HUES64 (cell line): ENCODE measurements at regions not wholly inside any gene's neighbourhood (a gene's known extent, or its start where the extent isn't known, plus 50 kb on each side); places are given as distances from the start of the nearest gene placed in this dataset.

Experiments used
- H3K27ac ChIP-seq: 2 replicates; pipeline ENCODE4 v1.7.0; 2013; ENCODE audit warnings: low read depth, low read length, inconsistent platforms
- H3K27me3 ChIP-seq: 2 replicates; pipeline ENCODE4 v1.6.1; 2013; ENCODE audit warnings: mild to moderate bottlenecking, low read length; ENCODE audit not compliant: insufficient read depth
- H3K36me3 ChIP-seq: 2 replicates; pipeline ENCODE4 v1.6.1; 2013; ENCODE audit warnings: mild to moderate bottlenecking, low read length; ENCODE audit not compliant: insufficient read depth
- H3K4me1 ChIP-seq: 2 replicates; pipeline ENCODE4 v1.6.1; 2013; ENCODE audit warnings: mild to moderate bottlenecking, low read length, moderate library complexity; ENCODE audit not compliant: insufficient read depth
- H3K4me3 ChIP-seq: 2 replicates; pipeline ENCODE4 v1.5.1; 2013; ENCODE audit warnings: mild to moderate bottlenecking, low read length, moderate library complexity
- H3K9ac ChIP-seq: 2 replicates; pipeline ENCODE4 v1.6.1; 2013; ENCODE audit warnings: mild to moderate bottlenecking, low read depth, low read length
- H3K9me3 ChIP-seq: 2 replicates; pipeline ENCODE4 v1.6.1; 2013; ENCODE audit warnings: low read depth, low read length; ENCODE audit not compliant: insufficient read depth
- WGBS: fragments of 150-250, 120-280 bp; methylation state at CpG from one replicate; pipeline ENCODE4 v1.1.7; 2013; ENCODE audit warnings: missing lambda C conversion rate; 5-methylcytosine and 5-hydroxymethylcytosine counted together

- H3K27ac ChIP-seq, result no peak overlapping the region
- peaks cover under 1% of the 10 kb centered on the region for H3K4me1 ChIP-seq
- H3K27me3 ChIP-seq, result no peaks in the 10 kb centered on the region
- H3K4me3 ChIP-seq, result no peak overlapping the region
- WGBS, result 98% methylated on average over 2 of the region's 2 CpGs
- no peaks in the 10 kb centered on the region for H3K36me3 ChIP-seq
- no peaks in the 10 kb centered on the region for H3K9me3 ChIP-seq
- no peak overlapping the region for H3K9ac ChIP-seq
Observed at GRCh38 chr18:25962919-25963318, 127.5 kb downstream of the SS18 start.

- Histone ChIP-seq H3K36me3 (no peaks in the 10 kb centered on the region), H3K27me3 (no peaks in the 10 kb centered on the region), H3K9me3 (no peaks in the 10 kb centered on the region), H3K27ac (no peak overlapping the region), H3K4me1 (peaks cover 8% of the 10 kb centered on the region), H3K9ac (no peak overlapping the region), H3K4me3 (no peak overlapping the region)
- WGBS, result 93% methylated on average over 4 of the region's 4 CpGs
Observed at GRCh38 chr18:25962176-25962575, 128.2 kb downstream of the SS18 start.

GRCh38 chr18:25957017-25957416, 133.4 kb downstream of the SS18 start:
- 85% methylated on average over 4 of the region's 4 CpGs for WGBS
- H3K9me3 ChIP-seq, result no peaks in the 10 kb centered on the region
- H3K36me3 ChIP-seq, result no peaks in the 10 kb centered on the region
- no peak overlapping the region for H3K27ac ChIP-seq
- no peak overlapping the region for H3K4me3 ChIP-seq
- peaks cover 12% of the 10 kb centered on the region for H3K4me1 ChIP-seq
- H3K27me3 ChIP-seq, result no peaks in the 10 kb centered on the region
- no peak overlapping the region for H3K9ac ChIP-seq

- Histone ChIP-seq H3K27ac (no peak overlapping the region), H3K9me3 (no peaks in the 10 kb centered on the region), H3K36me3 (no peaks in the 10 kb centered on the region), H3K9ac (no peak overlapping the region), H3K4me1 (peaks cover 12% of the 10 kb centered on the region), H3K4me3 (no peak overlapping the region), H3K27me3 (no peaks in the 10 kb centered on the region)
- WGBS, result 92% methylated on average over 4 of the region's 4 CpGs
Observed at GRCh38 chr18:25953111-25953510, 137.3 kb downstream of the SS18 start.

GRCh38 chr18:25950321-25950720, 140.1 kb downstream of the SS18 start:
- H3K9me3 ChIP-seq, result no peaks in the 10 kb centered on the region
- H3K27ac ChIP-seq, result no peak overlapping the region
- no peaks in the 10 kb centered on the region for H3K4me1 ChIP-seq
- H3K36me3 ChIP-seq, result no peaks in the 10 kb centered on the region
- H3K9ac ChIP-seq, result no peak overlapping the region
- 100% methylated on average over 1 of the region's 2 CpGs for whole genome bisulfite sequencing
- no peaks in the 10 kb centered on the region for H3K27me3 ChIP-seq
- H3K4me3 ChIP-seq, result no peak overlapping the region

GRCh38 chr18:25946540-25946939, 143.9 kb downstream of the SS18 start:
- H3K9ac ChIP-seq, result no peak overlapping the region
- H3K36me3 ChIP-seq, result no peaks in the 10 kb centered on the region
- no peaks in the 10 kb centered on the region for H3K27me3 ChIP-seq
- no peaks in the 10 kb centered on the region for H3K4me1 ChIP-seq
- WGBS, result 88% methylated on average over 1 of the region's 1 CpG
- H3K4me3 ChIP-seq, result no peak overlapping the region
- no peaks in the 10 kb centered on the region for H3K9me3 ChIP-seq
- H3K27ac ChIP-seq, result no peak overlapping the region

- Histone ChIP-seq H3K9me3 (no peaks in the 10 kb centered on the region), H3K27ac (no peak overlapping the region)
Observed at GRCh38 chr18:25935356-25935755, 155.1 kb downstream of the SS18 start.

GRCh38 chr18:25931126-25931525, 159.3 kb downstream of the SS18 start:
- no peaks in the 10 kb centered on the region for H3K9me3 ChIP-seq
- H3K4me3 ChIP-seq, result no peak overlapping the region
- H3K9ac ChIP-seq, result no peak overlapping the region
- no peaks in the 10 kb centered on the region for H3K4me1 ChIP-seq
- 100% methylated on average over 1 of the region's 1 CpG for WGBS
- H3K27me3 ChIP-seq, result no peaks in the 10 kb centered on the region
- no peak overlapping the region for H3K27ac ChIP-seq
- H3K36me3 ChIP-seq, result no peaks in the 10 kb centered on the region

More at GRCh38 chr18:25935356-25935755, 155.1 kb downstream of the SS18 start:
- H3K36me3 ChIP-seq, result no peaks in the 10 kb centered on the region
- peaks cover 12% of the 10 kb centered on the region; the same call in 1 of the 2 replicates for H3K4me1 ChIP-seq
- H3K4me3 ChIP-seq, result no peak overlapping the region
- 94% methylated on average over 1 of the region's 1 CpG for WGBS
- no peak overlapping the region for H3K9ac ChIP-seq
- H3K27me3 ChIP-seq, result no peaks in the 10 kb centered on the region

GRCh38 chr18:25929787-25930186, 160.6 kb downstream of the SS18 start:
- no peak overlapping the region for H3K27ac ChIP-seq
- H3K9me3 ChIP-seq, result no peaks in the 10 kb centered on the region
- H3K27me3 ChIP-seq, result no peaks in the 10 kb centered on the region
- no peaks in the 10 kb centered on the region for H3K4me1 ChIP-seq
- no peak overlapping the region for H3K4me3 ChIP-seq
- no peaks in the 10 kb centered on the region for H3K36me3 ChIP-seq
- H3K9ac ChIP-seq, result no peak overlapping the region
- WGBS, result 89% methylated on average over 1 of the region's 2 CpGs

GRCh38 chr18:25927830-25928229, 162.6 kb downstream of the SS18 start:
- no peaks in the 10 kb centered on the region for H3K27me3 ChIP-seq

GRCh38 chr18:25923193-25923592, 167.2 kb downstream of the SS18 start:
- H3K4me3 ChIP-seq, result no peak overlapping the region
- peaks cover 5% of the 10 kb centered on the region; the same call in 1 of the 2 replicates for H3K9me3 ChIP-seq
- H3K9ac ChIP-seq, result no peak overlapping the region
- peaks cover 2% of the 10 kb centered on the region; the same call in 1 of the 2 replicates for H3K4me1 ChIP-seq
- WGBS, result 94% methylated on average over 4 of the region's 4 CpGs
- H3K27me3 ChIP-seq, result no peaks in the 10 kb centered on the region
- H3K36me3 ChIP-seq, result no peaks in the 10 kb centered on the region
- no peak overlapping the region for H3K27ac ChIP-seq

More at GRCh38 chr18:25927830-25928229, 162.6 kb downstream of the SS18 start:
- H3K9ac ChIP-seq, result no peak overlapping the region
- peaks cover 2% of the 10 kb centered on the region; the same call in 1 of the 2 replicates for H3K4me1 ChIP-seq
- H3K36me3 ChIP-seq, result no peaks in the 10 kb centered on the region
- no peaks in the 10 kb centered on the region for H3K9me3 ChIP-seq
- 82% methylated on average over 2 of the region's 2 CpGs for WGBS
- H3K4me3 ChIP-seq, result no peak overlapping the region
- H3K27ac ChIP-seq, result no peak overlapping the region
